Gastrocnemius medialis (tissue), 4 donors: ENCODE measurements at regions not wholly inside any gene's neighbourhood (a gene's known extent, or its start where the extent isn't known, plus 50 kb on each side); places are given as distances from the start of the nearest gene placed in this dataset.

Experiments used
- POLR2A ChIP-seq, 2 donors: fragments of 450-650 bp; IDR thresholded peaks; one replicate each; pipeline ENCODE4 v1.6.1; 2017; ENCODE audit warnings: antibody characterized with exemption in 2 of 2, mild to moderate bottlenecking in 2 of 2, moderate library complexity in 2 of 2
- TF ChIP-seq, protein P1 (sequence below), 5 experiments: fragments of 450-650 bp in 3 of 5; fragments of 200-600 bp in 2 of 5; sonication (generic) in 2 of 5; IDR thresholded peaks in 4 of 5; conservative IDR thresholded peaks in 1 of 5; 1 replicate in 4 of 5; 2 replicates in 1 of 5; pipeline ENCODE4 v1.5.1; 2016 to 2019; ENCODE audit warnings: antibody characterized with exemption in 5 of 5, mild to moderate bottlenecking in 3 of 5, moderate library complexity in 3 of 5

GRCh38 chrX:113892891-113893290 lies 691.0 kb upstream of the HTR2C start:
- TF ChIP-seq, protein P1, sequence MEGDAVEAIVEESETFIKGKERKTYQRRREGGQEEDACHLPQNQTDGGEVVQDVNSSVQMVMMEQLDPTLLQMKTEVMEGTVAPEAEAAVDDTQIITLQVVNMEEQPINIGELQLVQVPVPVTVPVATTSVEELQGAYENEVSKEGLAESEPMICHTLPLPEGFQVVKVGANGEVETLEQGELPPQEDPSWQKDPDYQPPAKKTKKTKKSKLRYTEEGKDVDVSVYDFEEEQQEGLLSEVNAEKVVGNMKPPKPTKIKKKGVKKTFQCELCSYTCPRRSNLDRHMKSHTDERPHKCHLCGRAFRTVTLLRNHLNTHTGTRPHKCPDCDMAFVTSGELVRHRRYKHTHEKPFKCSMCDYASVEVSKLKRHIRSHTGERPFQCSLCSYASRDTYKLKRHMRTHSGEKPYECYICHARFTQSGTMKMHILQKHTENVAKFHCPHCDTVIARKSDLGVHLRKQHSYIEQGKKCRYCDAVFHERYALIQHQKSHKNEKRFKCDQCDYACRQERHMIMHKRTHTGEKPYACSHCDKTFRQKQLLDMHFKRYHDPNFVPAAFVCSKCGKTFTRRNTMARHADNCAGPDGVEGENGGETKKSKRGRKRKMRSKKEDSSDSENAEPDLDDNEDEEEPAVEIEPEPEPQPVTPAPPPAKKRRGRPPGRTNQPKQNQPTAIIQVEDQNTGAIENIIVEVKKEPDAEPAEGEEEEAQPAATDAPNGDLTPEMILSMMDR (IDR thresholded peaks at IDR 0.05 in 4 of 5, conservative IDR thresholded peaks at IDR 0.05 in 1 of 5) = no peak
- TF ChIP-seq POLR2A (IDR thresholded peaks at IDR 0.05) = no peak
